ENCODE measurements at regions not wholly inside any gene's neighbourhood (a gene's known extent, or its start where the extent isn't known, plus 50 kb on each side); places are given as distances from the start of the nearest gene placed in this dataset.

DNA sequence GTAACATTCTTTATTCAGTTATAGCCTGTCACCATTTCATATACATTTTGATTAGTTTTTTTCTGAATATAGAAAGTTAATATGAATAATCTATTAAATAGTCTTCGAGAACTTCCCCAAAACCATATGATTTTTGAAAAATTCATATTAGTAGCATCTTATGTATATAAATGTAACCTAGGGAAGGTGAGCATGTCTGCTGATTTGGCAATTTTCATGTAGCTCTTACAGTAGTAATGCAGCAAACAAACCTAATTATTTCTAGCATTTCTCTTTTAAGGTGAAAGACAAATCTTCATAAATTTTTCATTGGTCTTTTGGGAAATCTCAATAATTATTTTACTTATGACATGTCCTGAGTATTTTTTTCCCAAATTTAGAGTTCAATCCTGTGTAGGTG lies 939.0 kb downstream of the TBC1D32 start:
- TF ChIP-seq EP300 (IDR thresholded peaks at IDR 0.05) = no peak
- TF ChIP-seq, protein P1, sequence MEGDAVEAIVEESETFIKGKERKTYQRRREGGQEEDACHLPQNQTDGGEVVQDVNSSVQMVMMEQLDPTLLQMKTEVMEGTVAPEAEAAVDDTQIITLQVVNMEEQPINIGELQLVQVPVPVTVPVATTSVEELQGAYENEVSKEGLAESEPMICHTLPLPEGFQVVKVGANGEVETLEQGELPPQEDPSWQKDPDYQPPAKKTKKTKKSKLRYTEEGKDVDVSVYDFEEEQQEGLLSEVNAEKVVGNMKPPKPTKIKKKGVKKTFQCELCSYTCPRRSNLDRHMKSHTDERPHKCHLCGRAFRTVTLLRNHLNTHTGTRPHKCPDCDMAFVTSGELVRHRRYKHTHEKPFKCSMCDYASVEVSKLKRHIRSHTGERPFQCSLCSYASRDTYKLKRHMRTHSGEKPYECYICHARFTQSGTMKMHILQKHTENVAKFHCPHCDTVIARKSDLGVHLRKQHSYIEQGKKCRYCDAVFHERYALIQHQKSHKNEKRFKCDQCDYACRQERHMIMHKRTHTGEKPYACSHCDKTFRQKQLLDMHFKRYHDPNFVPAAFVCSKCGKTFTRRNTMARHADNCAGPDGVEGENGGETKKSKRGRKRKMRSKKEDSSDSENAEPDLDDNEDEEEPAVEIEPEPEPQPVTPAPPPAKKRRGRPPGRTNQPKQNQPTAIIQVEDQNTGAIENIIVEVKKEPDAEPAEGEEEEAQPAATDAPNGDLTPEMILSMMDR (IDR thresholded peaks at IDR 0.05) = no peak
- no peak for TF ChIP-seq POLR2A (IDR thresholded peaks at IDR 0.05)

Measured in gastroesophageal sphincter (tissue), 3 donors.